DND-41 (cell line): ENCODE measurements at regions not wholly inside any gene's neighbourhood (a gene's known extent, or its start where the extent isn't known, plus 50 kb on each side); places are given as distances from the start of the nearest gene placed in this dataset.

Experiments used
- EZH2 ChIP-seq: IDR thresholded peaks from 3 replicates; pipeline ENCODE4 v1.6.1; 2012; ENCODE audit warnings: borderline replicate concordance, low read depth, mild to moderate bottlenecking, moderate library complexity, low read length, inconsistent platforms; ENCODE audit not compliant: severe bottlenecking
- TF ChIP-seq, protein P1 (sequence below): IDR thresholded peaks from 2 replicates; pipeline ENCODE4 v1.5.1; 2012; ENCODE audit warnings: borderline replicate concordance, low read length, moderate library complexity, mild to moderate bottlenecking; ENCODE audit not compliant: poor library complexity, severe bottlenecking; ENCODE audit errors: extremely low read depth

DNA sequence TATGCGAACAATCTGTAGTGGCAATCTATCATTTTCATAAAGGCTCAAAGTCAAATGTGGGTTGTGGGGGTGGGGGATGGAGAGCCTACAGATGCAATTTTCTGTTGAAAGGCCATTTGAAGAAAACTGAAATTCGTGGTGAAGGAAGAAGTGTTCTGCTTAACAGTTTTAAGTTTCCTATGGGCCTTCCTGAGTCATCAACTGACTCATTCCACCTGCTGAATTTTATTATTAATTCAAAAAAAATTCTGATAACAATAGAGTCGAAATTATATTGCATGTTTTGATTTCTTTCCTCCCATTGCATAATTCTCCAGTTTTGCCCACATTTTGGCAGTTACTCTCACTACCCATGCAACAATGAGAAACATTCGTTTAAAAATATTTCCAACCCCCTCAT lies 622.3 kb upstream of the ARID1B start:
- TF ChIP-seq EZH2 = no peak
- TF ChIP-seq, protein P1, sequence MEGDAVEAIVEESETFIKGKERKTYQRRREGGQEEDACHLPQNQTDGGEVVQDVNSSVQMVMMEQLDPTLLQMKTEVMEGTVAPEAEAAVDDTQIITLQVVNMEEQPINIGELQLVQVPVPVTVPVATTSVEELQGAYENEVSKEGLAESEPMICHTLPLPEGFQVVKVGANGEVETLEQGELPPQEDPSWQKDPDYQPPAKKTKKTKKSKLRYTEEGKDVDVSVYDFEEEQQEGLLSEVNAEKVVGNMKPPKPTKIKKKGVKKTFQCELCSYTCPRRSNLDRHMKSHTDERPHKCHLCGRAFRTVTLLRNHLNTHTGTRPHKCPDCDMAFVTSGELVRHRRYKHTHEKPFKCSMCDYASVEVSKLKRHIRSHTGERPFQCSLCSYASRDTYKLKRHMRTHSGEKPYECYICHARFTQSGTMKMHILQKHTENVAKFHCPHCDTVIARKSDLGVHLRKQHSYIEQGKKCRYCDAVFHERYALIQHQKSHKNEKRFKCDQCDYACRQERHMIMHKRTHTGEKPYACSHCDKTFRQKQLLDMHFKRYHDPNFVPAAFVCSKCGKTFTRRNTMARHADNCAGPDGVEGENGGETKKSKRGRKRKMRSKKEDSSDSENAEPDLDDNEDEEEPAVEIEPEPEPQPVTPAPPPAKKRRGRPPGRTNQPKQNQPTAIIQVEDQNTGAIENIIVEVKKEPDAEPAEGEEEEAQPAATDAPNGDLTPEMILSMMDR = no peak
